Activated CD8-positive, alpha-beta memory T cell treated with anti-CD3 and anti-CD28 coated beads, Interleukin-2, amount 50 U/mL, for 4 hours (primary cell): ENCODE measurements at regions not wholly inside any gene's neighbourhood (a gene's known extent, or its start where the extent isn't known, plus 50 kb on each side); places are given as distances from the start of the nearest gene placed in this dataset.
"Not testable (repeated sequence)": the region's sequence is repeated elsewhere in the genome, so short reads cannot be mapped to it uniquely, and the experiment has no call there.

Experiments used
- DNase-seq: peaks from one replicate; pipeline ENCODE4 v3.0.0-alpha.2; 2020

DNA sequence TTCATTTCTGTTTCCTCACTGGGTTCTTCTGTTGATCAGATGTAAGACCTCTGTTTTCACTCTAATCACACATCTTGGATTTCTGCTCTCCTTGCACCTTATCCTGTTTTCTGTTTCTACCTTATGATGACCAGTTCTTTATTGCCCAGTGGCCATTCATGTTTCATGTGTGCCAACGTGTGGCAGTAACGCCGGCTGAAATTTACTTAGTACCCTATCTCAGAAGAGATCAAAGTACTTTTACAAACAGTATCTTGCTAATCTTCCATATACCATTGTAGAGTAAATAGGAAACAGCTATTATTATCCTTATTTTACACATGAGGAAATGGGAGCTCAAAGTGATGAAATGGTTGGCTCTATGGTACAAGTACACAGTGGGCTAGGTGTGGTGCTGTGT lies 74.0 kb downstream of the GATA3 start:
- no peak for DNase-seq

DNA sequence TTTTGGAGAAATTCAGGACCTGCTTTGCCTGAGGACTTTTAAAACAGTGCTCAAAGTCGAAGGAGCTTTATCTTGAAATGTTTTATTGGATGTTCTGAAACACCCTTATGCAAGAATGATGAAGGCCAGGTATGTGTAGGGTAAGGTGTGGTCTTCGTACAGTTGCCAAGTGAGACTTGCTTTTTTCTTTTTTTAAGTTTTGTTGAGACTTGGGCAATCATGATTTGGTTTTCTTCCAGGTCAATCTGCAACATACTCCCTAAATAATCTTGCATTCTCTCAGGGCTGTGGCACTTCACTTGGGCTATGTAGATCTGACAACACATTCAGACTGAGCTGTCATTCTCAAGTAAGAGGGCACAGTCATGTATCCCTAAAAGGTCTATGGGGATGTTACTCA lies 75.0 kb downstream of the GATA3 start:
- DNase-seq = no peak

DNA sequence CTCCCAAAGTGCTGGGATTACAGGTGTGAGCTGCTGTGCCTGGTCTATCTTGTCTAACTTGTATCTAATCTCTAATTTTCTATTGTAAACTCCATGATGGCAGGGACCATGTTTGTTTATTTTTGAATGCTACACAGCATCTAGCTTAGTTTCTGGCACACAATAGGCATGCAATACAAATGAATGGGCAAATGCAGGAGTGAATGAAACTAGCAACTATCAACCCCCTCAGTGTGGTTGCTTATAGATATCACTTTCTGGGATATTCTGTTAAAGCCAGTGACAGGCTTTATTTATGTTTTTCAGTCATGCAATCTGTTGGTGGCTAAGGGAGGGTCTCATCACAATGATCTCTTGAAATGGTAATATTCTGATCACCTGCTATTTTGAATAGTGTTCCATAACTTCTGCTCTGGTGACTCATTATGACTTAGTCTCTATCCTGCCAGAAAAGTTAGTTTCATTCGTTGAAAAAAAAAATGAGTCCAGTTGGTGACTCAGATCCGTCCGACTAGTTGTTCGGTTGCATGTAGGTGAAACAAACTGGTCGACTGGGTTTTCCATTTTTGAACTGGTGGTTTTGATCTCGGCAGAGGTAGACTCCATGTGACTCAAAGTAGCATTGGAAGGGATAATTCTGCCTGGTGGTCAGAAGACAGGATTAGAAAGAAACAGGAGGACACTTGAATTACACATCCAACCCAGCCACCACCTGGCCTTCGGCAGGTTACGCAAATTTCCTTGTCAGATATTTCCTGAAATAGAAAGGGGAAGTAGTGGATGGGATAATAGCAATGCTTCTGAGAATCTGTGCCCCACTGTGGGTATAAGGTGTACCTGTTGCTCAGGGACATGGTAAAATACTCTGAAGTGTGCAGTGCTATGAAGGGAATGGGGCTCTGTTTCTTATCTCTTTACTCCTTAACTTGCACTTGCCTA lies 76.8 kb downstream of the GATA3 start:
- DNase-seq = no peak

DNA sequence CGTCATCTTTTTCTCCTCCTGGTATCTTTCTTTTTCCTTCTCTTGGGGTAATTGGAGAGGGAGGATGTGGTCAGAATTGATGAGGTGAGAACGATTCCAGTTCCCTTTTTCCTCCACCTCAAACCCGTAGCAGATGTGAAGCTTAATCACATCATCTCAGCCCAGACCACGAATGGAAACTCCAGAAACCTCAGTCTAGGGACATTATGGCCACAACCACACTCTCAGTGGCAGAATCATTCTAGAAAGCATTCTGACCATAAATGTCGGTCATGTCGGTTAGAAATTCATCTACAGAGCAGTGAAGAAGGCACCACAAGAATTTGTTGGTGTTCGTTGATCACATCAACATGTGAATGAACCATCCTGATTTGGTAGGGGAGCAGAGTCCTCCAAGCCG lies 78.7 kb downstream of the GATA3 start:
- DNase-seq = no peak

DNA sequence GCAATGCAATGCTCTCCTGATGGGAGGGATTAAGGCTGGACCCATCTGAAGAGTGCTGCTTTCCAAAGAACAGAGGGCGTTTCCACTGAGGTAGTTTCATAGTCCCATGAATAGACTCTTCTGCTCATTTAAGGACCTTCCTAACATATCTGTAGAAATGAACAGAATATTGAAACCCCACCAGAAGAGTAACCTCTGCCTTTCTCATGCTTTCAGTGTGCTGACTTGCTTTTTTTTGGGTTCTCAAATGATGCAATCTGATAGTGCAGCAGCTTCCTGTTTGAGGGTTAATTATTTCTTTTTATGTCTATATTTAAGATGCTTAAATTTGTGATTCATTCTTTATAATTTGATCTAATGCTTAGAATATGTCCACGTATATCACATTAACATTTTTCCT lies 82.2 kb downstream of the GATA3 start:
- no peak for DNase-seq

DNA sequence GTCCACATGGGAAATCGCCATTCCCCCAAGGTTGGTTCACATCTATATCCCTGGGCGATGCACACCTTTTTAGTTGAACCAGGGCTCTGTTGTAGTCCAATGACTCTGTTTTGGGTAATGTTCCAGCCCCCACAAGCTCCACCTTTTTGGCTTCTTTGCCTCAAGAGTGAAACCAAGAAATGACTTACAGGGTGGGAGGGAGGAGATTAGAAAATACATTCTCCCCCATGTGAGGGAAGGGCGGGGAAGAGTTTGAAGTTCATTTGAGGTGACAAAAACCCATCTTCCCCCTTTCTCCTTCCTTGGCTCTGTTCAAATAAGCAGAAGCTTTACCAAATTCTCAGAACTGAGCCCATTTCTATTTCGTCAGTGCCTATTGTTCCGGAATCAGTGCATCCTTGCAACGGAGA lies 82.8 kb downstream of the GATA3 start:
- DNase-seq = no peak

DNA sequence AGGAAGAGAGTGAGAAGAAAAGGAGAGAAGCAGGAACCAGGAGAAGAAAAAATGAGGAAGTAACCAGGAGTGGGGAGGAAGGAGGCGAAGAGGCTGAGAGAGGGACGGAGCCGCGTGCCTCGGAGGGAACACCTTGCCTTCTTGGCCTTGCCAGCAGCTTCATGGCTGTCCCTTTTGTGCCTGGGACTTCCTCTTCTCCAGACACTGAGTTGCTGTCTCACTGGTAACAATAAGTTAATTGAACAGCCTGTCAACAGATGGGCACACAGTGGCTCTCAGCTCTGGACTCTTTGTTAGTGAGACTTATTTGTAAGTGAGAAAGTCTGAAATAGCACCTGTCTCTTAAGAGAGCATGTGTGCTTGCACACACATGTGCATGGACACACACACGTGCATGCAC lies 83.2 kb downstream of the GATA3 start:
- no peak for DNase-seq

DNA sequence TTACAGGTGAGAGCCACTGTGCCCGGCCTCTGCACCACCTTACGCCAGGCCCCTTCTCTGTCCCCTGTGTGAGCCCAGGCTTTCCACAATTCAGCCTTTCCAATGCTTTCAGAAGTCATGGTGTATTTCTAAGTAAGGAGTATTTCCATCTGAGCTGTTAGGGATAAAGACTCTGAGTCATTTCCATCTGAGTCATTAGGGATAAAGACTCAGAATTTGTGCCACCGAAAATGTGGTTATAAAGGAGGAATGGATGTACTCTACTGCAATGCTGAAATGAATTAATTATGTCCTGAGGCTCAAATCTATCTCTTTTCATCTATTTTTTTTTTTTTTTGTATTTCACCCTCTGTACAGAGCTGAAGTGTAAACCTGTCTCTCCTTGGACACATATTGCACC lies 84.0 kb downstream of the GATA3 start:
- DNase-seq = no peak

DNA sequence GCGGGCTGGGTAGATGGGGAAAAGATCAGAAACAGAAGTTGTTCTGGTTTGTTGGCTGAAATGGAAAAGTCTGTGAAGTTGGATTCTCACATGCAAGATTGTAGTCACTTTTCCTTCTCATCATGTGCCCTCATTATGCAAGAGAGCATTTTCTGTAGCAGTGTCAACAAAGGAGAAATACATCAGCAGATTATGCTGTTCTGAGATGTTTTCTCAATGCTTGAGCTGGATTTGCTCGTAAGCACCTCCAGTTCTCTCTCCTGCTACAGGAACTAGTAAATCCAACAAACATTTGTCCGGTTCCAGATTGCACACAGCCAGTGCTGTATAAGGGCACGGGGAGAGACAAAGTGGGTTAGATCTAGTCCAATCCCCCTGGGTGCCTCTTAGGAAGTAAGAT lies 90.0 kb downstream of the GATA3 start:
- DNase-seq = no peak

DNA sequence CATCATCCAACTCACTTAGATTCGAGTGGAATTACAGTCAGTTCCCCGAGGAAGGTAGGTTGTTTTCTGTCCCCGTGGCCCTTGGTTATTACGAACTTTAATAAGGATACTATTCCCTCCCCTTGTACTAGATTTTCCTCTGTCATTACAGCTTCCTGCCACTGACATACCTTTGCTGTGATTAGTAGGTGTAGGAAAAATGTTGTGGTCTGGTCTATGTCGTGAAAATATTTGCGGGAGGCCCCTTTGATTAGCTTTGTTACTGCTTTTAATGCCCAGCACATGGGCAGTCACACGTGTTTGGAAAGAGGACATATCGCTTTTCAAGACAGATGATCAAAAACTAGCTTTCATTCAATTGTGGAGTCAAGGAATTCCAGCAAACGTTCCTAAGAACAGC lies 92.2 kb downstream of the GATA3 start:
- DNase-seq = no peak

DNA sequence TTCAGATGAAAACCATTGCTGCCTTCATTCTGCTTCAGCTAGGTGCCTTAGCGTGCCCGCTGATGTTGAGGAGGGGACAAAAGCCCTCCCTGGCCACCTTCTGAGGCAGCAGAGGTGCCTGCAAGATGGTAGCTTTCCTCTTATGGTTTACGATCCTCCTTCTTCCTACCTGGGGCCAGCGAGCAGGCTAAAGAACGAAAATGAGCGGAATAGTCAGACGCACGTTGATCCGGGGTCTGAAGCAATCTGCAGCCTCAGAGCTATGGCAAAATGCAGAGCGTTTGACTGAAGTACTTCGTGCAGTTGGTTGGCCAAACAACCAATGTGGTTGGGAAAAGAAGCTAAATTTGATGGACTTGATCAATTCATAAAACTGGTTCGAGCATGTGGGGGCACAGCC lies 95.5 kb downstream of the GATA3 start:
- no peak for DNase-seq

DNA sequence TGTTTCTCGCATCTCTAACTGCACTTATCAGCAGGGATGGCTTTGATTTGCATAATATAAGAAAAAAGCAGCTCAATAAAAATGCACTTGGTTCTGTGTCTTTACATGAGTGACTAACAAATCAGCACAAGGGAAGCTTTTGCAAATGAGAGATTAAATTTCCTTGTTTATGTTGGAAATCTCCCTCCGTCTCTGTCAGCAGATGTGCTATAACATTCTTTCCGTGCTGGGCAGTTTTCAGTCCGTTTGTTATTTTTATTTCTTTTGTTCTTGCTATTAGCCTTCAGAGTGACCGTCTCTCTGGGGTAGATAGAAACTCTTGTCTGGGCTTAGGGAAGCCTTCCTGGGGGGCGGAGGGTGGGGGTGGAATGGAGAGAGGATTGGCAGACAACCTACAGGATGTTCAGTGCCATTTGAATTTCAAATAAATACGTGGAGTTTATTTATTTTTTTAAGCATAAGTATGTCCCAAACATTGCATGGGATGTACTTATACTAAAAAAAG lies 96.0 kb downstream of the GATA3 start:
- no peak for DNase-seq

DNA sequence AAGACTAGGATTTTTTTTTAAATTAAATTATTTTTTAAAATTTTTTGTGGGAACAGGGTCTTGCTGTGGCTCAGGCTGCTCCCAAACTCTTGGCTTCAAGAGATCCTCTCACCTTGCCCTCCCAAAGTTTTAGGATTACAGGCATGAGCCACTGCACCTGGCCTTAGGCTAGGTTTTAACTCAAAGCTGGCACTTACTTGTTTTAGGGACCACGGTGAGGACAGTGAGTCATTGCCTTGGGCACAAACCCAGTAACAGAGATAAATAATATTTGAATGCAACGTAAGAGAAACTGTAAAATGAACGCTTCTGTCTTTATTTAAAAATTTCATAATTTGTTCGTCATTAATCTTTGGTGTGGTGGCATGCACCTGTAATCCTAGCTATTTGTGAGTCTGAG lies 96.6 kb downstream of the GATA3 start:
- DNase-seq = no peak

DNA sequence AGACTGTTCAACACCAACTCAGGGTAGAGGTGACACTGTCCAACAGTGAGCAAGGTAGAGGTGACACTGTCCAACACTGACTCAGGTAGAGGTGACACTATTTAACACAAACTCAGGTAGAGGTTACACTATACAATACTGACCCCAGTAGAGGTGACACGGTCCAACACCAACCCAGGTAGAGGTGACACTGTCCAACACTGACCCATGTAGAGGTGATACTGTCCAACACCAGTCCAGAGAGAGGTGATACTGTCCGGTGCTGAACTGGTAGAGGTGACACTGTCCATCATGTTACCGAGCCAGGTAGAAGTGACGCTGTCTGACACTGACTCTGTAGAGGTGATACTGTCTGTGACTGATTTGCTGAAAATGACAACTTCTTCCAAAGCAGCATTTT lies 102.4 kb downstream of the GATA3 start:
- DNase-seq = no peak

DNA sequence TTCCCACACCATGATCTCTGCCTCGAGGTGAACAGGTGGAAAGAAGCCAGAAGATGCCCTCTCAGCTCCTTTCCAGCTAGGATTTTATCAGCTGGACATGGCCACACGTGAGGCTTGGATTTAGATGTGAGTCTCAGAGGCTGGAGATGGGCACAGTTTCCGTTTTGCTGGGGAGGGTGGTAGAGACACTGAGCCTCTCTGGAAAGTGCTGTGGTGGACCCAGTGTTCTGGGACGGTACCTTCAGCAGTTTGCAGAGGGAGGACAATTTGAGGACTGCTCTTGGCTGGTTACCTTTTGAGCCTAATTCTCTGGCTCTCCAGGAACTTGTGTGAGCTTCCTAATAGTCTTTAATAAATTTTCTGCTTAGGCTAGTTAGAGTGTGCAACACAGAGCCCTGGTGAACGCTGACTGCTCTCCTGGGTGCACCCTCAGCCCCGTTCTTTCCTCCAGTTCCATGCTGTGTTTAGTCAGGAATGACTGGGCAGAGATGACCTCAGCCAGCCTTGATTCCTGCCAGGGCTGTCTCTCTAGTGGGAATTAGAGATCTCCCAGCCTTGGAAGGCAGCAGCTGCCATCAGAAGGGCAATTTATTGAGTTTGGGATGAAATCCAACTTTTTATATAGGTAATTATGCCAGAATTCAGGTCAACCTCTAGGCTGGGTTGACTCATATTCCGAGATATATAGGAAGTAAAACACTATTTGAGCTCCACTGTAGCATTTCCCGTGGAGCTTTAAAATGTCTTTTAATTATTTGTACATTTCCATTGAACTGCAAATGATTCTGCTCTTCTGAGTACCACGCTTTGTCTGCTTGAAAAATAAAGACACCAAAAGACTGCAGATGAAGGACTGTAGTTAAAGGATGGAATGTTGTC lies 103.9 kb downstream of the GATA3 start:
- no peak for DNase-seq

DNA sequence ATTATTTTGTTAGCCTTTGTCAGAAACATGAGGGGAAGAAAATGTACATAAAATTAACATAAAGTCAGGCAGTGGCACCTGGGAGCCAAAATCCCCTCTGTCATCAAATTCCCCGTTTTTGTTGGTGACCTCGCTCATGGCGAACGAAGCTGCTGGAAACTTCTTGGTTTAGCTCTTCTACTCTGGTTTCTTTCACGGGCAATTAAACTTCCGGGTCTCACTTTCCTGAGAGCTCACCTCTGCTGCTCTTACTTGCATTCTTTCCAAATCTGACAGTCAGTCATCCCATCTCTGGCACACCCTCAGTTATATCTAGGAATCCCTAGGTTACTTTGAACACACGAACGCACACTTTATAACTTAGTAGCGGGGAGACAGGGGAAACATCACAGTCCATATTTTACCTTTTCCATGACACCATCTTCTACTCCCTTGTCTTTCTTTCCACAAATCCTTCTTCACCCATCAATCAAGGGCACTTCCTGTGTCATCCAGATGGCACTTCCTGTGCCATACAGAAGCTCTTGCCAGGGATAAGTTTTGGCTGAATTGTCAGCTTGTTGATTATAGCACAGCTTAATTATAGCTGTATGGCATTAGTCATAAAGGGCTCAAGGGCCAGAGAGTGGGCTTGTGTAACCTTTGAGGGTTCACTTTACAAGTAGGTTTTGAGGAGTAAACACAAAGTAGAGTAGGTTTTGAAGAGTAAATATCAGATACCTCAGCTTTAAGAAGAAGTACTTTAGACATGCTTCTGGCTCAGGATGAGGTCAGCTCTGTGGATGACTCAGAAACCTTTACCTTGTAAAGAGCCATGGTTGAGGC lies 105.1 kb downstream of the GATA3 start:
- no peak for DNase-seq

DNA sequence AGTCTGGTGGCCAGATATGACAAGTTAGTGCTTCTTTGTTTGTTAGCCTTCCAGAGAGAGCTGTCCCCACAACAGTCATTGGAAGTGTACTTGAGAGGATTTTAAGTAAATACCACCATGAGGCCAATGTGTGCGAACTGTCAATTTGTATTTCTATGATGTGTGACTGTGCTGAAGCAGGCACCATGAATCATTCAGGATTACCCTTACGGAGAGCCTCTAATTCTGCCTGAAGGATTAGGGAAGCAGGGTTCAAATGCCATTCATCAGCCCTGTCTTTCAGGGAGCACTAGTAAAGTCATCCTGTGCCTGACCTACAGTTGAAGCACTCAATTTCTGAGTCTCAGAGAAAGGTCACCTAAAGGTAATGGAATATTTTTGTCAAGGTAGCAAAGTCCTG lies 109.3 kb downstream of the GATA3 start:
- no peak for DNase-seq

DNA sequence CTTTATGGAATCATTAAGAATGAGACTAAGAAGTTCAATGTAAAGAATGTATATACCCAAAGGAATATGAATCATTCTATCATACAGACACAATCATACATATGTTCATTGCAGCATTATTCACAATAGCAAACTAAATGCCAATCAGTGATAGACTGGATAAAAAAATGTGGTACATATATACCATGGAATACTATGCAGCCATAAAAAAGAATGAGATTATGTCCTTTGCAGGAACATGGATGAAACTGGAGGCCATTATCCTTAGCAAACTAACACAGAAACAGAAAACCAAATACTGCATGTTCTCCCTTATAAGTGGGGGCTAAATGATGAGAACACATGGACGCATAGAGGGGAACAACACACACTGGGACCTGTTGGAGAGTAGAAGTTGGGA lies 110.2 kb downstream of the GATA3 start:
- not testable (repeated sequence) for DNase-seq

DNA sequence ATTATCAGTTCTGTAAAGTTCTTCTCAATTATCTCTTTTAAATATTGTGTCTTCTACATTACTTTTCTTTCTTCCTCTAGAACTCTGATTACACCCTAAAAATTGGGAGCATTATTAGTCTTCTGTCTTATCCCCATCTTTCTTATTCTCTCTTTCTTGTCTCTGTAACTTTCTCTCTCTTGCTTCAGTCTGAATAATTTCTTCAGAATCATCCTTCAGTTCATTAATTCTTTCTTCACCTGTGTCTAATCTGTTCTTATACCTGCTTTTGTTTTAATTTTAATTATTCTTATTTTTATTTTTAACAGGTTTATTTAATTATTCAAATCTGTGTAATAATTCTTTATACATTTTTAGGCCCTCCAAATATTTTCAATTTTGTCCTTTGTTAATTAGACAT lies 114.3 kb downstream of the GATA3 start:
- no peak for DNase-seq

DNA sequence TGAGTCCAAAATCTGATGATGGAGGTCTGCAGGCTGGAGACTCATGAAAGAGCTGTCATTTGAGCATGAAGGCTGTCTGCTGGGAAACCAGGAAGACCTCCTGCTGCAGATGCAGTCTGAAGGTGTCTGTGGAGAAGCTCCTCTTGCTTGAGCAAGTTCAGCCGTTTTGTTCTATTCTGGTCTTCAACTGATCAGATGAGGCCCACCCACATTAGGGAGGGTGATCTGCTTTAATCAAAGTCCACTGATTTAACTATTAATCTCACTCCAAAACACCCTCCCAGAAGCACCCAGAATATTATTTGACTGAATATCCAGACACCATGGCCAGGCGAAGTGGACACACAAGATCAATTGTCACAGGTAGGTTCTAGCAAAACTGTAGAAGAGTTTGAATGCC lies 116.5 kb downstream of the GATA3 start:
- DNase-seq = no peak

DNA sequence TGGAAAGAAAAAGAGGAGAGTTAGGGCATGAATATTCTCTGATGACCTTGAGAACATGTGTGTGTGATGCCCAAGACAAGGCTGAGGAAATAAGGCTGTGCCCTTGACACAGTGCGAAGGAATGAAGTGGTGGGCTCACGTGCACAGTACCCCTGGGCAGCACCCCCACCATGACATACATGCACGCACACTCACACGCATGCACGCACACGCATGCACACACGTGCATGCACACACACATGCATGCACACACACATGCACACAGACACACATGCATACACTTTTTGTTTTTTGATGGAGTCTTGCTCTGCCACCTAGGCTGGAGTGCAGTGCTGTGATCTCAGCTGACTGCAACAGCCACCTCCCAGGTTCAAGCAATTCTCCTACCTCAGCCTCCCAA lies 118.1 kb downstream of the GATA3 start:
- no peak for DNase-seq

DNA sequence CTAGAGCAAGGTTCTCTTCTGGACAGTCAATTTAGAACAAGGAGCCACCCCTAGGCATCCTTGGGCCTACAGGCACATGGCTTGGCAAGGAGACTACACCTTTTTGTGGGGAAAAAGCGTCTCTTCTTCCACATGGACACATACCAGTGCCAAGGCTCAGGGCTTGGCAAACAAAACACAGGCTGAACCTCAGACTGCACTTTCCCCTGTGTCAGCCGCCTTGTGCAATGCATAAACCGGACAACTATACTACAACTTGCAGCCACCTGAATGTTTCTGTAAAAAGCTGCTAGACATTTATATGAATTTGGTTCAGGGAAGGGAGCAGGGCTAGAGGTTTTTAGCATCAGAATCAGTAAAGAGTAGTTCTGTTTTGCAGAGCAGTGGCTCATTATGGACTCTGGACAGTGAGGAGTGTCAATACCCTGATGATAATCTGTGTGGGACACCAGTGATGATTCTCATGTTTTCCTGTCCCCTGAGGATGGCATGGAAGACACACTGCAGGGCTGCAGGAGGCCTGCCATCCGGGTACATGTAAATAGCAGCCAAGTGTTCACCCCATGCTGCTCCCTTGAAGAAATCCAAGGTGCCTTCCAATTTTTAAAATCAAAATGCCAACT lies 118.9 kb downstream of the GATA3 start:
- DNase-seq = no peak

DNA sequence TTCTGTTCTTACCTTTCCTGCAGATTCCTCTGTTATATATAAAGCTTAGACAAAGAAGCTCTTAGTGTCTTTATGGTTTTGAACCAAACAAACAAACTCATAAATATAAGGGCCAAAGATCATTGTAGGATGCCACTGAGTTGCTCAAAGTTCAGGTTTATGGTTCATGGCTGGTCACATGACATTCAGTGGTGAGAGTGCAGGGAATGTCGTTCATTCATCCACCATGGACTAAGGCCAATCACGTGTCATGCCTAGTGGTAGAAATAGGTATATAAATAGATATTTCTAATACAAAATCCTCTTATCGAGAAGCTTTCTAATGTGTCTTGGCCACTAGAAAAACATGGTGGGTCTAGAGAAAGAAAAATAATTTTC lies 119.4 kb downstream of the GATA3 start:
- DNase-seq = no peak
